Right lung (tissue), 2 donors: ENCODE measurements at regions not wholly inside any gene's neighbourhood (a gene's known extent, or its start where the extent isn't known, plus 50 kb on each side); places are given as distances from the start of the nearest gene placed in this dataset.

Source experiments
- DNase-seq, 2 donors: peaks; one replicate each; pipeline ENCODE4 v3.0.0-alpha.2; 2013

DNA sequence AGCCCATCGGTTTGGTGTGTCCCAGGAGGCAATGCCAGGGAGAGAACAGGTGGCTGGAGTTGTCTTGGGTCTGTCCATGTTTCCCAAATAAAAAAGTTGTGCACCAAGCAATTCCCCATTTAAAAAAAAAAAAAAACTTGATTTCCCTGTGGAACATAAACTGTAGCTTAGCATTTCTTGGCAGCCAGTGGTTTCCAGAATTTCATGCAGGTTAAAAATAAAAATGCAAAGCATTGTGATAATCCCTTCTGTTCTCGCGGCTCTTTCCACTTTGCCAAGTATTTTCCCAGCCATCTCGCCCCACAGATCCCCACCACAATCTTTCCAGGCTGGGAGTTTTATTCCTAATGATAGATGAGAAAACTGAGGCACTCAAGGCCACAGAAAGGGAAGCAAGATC lies 51.4 kb upstream of the MSX1 start:
- no peak for DNase-seq

DNA sequence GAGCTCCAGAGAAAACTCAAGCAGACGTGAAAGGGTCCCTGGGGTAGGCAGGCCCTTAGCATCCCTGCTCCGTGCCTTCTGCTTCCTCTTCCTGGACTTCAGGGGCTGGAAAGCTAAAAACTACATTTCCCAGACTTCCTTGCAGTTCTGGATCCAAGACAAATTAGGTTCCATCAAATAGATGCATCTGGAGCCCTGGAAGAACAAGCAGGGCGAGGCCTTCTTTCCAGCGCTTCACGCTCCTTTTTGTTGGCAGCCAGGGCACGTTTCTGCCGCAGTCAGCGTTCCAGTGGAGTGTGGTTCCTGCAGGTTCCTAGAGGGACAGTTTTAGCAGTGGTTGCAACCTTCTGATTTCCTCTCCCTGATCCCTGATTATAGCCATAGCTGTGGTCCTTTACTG lies 53.6 kb upstream of the MSX1 start:
- DNase-seq: peak; percentile 61 to 71

GRCh38 chr4:4803912-4804296 lies 55.6 kb upstream of the MSX1 start:
- no peak for DNase-seq

GRCh38 chr4:4803216-4803911 lies 56.1 kb upstream of the MSX1 start:
- no peak for DNase-seq

DNA sequence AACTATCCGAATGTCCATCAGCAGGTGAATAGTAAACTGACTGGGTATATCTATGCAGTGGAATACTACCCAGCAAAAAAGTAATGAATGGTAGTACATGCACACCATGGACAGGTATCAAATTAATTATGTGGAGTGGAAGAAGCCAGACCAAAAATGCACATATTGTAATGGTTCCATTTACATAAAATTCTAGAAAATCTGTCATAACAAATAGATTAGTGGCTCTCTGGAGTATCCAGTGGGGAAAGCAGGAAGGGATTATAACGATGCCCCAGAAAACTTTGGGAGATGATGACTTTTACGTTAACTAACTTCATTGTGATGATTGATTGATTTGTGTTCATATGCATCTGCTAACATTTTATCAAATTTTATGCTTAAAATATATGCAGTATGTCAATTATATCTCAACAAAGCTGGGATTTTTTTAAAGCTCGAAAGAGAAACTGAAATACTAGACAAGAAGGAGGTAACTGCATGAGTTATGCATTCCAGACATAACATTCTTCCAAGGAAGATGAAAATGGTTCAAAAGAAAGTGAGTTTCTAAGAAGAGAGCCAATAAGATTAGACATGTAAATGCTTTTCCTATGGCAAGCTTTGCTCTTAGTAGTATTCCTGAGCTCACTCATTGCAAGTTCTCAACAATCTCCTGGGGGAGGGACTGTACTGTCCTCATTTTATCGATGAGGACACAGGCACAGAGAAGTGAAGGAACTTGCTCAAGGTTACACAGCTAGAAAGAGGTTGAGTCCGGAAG lies 58.6 kb upstream of the MSX1 start:
- no peak for DNase-seq

DNA sequence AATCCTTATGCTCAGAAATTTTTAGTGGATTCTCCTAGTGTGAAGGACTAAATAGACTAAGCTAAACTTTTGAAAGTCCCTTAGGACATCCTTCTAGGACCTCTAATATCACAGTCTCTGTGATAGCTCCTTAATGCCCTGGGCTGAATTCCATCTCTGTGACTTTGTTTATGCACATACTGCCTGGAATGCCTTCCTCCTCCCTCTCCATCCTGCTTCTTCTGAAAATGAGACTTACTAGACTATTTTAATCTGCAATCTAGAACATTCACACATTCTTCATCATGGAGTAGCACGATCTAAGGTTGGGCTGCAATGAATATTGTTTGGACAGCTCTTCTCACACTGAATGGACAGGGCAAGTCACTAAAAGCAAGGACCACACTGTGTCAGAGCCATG lies 65.0 kb upstream of the MSX1 start:
- no peak for DNase-seq

GRCh38 chr4:4792466-4792865 lies 67.0 kb upstream of the MSX1 start:
- DNase-seq: no peak

- no peak for DNase-seq
Observed at GRCh38 chr4:4791299-4792111, 68.0 kb upstream of the MSX1 start.

DNA sequence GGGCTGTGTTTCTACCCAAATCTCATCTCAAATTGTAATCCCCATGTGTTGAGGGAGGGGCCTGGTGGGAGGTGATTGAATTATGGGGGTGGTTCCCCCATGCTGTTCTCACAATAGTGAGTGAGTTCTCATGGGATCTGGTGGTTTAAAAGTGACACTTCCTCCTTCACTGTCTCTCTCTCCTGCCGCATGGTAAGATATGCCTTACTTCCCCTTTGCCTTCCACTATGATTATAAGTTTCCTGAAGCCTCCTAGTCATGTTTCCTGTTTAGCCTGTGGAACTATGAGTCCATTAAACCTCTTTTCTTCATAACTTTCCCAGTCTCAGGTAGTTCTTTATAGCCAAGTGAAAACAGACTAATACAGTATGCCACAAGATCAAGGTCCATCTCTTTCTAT lies 70.0 kb upstream of the MSX1 start:
- no peak for DNase-seq

DNA sequence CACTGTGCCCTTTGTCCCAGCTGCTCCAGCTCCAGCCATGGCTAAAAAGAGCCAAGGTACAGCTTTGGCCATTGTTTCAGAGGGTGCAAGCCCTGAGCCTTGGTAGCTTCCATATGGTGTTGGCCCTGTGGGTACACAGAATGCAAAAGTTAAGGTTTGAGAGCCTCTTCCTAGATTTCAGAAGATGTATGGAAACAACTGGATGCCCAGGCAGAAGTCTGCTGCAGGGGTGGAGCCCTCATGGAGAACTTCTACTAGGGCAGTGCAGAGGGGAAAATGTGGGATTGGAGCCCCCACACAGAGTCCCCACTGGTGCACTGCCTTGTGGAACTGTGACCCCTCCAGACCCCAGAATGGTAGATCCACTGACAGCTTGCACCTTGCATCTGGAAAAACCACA lies 70.9 kb upstream of the MSX1 start:
- no peak for DNase-seq

DNA sequence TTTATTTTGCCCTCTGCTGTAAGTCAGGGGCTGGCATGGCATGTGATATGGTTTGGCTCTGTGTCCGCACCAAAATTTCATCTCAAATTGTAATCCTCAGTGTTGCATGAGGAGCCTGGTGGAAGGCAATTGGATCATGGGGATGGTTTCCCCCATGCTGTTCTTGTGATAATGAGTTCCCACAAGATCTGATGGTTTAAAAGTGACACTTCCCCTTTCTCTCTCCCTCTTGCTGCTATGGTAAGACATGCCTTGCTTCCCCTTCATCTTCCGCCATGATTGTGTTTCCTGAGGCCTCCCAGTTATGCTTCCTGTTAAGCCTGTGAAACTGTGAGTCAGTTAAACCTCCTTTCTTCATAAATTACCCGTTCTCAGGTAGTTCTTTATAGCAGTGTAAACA lies 72.0 kb upstream of the MSX1 start:
- no peak for DNase-seq

DNA sequence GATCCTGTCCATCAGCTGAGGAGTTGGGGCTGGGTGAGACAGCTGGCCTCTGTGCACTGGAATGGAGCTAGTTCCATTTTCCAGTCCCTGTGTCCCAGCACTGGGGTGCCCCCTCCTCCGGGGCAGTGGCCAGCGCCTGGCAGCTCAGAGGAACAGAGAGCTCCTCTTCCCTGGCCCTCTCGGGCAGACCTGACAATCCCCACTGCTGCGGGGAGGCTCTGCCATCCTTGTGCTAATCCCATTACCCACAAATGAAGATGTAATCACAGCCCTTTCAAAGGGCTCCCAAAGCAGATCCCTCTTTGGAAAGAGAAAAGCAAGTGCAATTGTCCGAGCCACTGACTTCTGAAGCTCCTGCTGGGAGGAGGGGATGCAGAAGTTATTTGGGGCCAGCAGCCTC lies 75.1 kb upstream of the MSX1 start:
- no peak for DNase-seq

DNA sequence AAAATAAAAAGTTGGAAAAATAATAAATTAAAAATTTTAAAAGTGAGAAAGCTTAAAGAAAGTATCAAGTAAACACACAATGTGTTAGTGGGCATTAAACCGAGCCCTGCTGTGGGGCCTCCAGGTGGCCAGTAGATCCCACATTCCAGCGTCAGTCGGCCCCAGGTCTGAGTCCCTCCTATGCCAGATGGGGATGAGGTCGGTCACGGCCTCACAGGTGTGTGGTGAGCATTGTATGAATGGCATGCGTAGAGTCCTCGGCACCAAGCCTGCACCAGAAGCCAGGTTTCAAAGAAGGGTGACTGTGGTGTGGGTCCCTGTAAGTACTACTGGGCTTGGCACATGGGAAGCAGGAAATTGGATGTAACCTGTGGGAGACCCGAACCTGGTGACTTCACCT lies 75.6 kb upstream of the MSX1 start:
- DNase-seq: no peak

GRCh38 chr4:4782969-4783368 lies 76.5 kb upstream of the MSX1 start:
- DNase-seq: no peak

DNA sequence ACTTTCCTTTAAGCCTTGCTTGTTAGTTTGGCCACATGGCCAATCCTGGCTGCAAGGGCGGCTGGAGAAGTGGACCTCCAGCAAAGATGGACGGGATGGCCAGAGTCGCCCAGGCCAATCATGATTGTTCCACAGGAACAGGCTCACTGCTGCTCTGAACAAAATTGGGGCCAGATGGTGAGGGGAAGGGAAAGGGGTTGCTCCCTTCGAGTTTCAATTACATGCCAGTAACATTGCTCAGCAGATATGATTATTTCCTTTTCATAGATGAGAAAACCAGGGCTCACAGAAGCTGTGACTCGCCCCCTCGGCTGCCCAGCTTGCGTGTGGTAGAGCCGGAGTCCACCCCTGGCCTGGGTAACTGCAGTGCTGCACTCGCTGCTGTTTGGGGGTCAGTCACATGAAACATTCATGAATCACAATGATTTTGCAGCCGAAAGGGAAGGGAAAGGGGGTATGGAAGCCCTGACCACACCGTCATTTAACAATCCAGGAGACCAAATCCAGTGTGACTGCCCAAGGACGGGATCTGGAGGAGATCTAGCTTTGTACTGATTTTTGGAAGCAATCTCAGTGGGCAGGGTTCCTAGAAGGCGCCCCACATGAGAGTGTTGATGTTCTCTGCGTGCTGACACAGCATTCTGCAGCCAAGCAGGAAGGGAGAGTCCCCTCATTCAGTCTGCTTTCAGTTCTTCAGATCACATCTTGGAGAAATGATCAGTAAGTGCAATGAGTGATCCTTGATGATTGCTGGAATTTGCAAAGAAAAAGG lies 77.3 kb upstream of the MSX1 start:
- DNase-seq: peak in 1 of 2 donors; percentile 31

DNA sequence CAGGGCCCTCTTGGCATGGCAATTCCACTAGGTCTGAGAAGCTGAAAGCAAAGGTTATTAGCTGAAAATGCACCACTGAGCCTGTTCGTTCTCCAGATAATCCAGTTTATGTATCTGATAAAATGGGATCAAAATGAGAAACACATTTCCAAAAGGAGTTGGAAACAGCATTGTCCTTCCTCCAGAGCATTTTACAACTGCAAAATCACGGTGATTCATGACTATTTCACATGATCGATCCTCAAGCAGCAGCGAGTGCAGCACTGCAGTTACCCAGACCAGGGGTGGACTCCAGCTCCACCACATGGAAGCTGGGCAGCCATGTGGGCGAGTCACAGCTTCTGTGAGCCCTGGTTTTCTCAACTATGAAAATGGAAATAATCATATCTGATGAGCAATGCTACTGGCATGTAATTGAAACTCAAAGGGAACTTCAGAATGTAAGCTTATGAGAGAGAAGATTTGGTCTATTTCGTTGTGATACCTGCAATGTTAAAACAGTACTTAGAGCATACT lies 78.7 kb upstream of the MSX1 start:
- DNase-seq: no peak

DNA sequence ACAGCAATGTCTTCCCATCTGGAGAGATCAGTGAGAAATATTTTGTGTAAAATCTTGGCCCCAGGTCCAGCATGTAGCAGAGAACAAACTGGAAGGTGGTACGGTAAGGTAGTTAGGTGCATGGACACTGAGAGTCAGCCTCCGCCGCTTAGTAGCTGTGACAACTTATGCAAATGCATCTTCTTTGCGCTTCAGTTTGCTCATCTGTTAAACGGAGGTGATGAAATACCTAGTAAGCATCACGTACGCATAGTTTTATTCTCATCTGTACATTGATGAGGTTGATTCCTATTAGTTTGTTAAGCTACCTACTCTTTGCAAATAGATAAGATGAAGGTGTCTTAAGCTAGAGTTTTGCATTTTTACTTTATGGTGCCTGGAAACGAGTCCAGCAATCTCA lies 80.0 kb upstream of the MSX1 start:
- DNase-seq: no peak

DNA sequence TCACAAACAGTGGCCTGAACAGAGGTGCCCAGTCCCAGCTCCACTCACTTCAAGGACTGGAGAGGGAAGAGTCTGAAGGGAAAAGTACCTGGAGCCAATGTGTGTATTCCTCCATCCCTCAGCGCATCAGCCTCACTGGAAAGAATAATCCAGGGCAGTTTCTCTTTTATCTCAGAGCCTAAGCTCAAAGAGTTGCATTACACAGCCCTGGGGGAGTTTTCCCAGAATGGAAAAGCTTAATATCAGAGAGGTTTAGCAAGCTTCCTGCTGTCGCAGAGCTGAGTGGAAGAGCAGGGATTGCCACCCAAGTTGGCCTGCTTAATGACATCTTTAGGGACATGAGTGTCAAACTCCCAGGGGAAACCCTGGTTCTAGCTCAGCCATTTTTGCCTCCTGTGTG lies 80.4 kb upstream of the MSX1 start:
- no peak for DNase-seq

DNA sequence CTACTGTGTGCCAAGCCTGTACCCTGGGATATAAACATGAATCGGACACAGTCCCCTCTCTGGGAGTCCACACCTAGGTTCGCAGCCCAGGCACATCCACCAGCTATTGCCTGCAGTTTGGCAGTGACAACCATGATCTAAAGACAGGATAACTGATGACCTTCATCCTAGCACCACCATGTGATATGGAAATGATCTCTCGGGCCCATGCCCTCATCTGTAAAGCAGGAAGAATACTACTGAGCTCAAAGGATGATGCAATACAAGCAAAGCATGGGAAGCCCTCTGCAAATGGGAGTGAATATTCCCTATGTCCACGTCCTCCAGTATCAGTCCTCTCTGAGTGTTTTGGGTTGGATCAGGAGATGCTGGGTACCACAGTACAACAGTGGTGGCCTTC lies 80.9 kb upstream of the MSX1 start:
- DNase-seq: no peak

- DNase-seq: no peak
Observed at GRCh38 chr4:4776934-4777333, 82.5 kb upstream of the MSX1 start.

- no peak for DNase-seq
Observed at GRCh38 chr4:4776335-4776734, 83.1 kb upstream of the MSX1 start.

DNA sequence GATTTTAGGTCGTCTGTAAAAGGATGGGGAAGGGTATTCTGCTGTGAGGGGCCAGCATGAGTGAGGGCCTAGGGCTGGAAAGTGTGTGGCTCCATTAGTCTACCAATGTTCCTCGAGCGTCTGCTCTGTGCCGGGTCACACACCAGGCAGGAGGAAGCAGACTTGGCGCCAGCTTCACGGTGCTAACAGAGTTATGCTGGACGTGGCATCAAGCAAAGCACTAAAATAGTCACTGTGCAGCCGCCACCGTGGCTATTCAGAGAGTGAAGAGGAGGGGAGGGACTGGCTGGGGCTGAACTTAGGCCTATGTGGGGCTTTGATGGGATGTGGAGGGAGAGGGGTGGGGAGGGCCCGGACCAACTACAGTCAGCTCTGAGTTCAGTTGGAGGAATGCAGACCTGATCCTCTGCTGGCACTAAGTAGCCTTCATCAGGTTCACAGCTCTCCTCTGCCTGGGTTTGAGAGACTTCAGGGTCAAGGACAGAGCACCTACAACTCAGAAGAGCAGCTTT lies 83.9 kb upstream of the MSX1 start:
- no peak for DNase-seq
